H9 (cell line): ENCODE measurements at regions not wholly inside any gene's neighbourhood (a gene's known extent, or its start where the extent isn't known, plus 50 kb on each side); places are given as distances from the start of the nearest gene placed in this dataset.

Experiments used
- DNase-seq: peaks from one replicate; pipeline ENCODE4 v3.0.0-alpha.2; 2017
- H2AFZ ChIP-seq: one replicate; pipeline ENCODE4 v1.6.1; 2013; ENCODE audit warnings: mild to moderate bottlenecking, low read length, control low read depth, moderate library complexity
- H2AK5ac ChIP-seq: 2 replicates; pipeline ENCODE4 v1.6.1; 2013; ENCODE audit warnings: low read length, control low read depth, mixed read lengths; ENCODE audit not compliant: insufficient read length
- H2BK120ac ChIP-seq: one replicate; pipeline ENCODE4 v1.6.1; 2013; ENCODE audit warnings: low read depth, mild to moderate bottlenecking, low read length, control low read depth, inconsistent platforms; ENCODE audit not compliant: poor library complexity, severe bottlenecking
- H2BK12ac ChIP-seq: 2 replicates; pipeline ENCODE4 v1.6.1; 2013; ENCODE audit warnings: low read length, control low read depth, mixed read lengths, low read depth; ENCODE audit not compliant: insufficient read length
- H2BK15ac ChIP-seq: 2 replicates; pipeline ENCODE4 v1.6.1; 2013; ENCODE audit warnings: low read depth, low read length, control low read depth
- H2BK20ac ChIP-seq: one replicate; pipeline ENCODE4 v1.6.1; 2013; ENCODE audit warnings: low read depth, mild to moderate bottlenecking, low read length, control low read depth, inconsistent platforms; ENCODE audit not compliant: poor library complexity, severe bottlenecking
- H2BK5ac ChIP-seq: 2 replicates; pipeline ENCODE4 v1.6.1; 2013; ENCODE audit warnings: low read length, control low read depth, mixed read lengths; ENCODE audit not compliant: insufficient read length
- H3K14ac ChIP-seq: 2 replicates; pipeline ENCODE4 v1.6.1; 2013; ENCODE audit warnings: low read length, control low read depth; ENCODE audit not compliant: insufficient read depth
- H3K18ac ChIP-seq: 2 replicates; pipeline ENCODE4 v1.6.1; 2013; ENCODE audit warnings: low read depth, mild to moderate bottlenecking, mixed read lengths, low read length, control low read depth; ENCODE audit not compliant: insufficient read length
- H3K23ac ChIP-seq: 2 replicates; pipeline ENCODE4 v1.6.1; 2013; ENCODE audit warnings: low read length, control low read depth, mixed read lengths, low read depth; ENCODE audit not compliant: insufficient read length
- H3K23me2 ChIP-seq: 2 replicates; pipeline ENCODE4 v1.6.1; 2013; ENCODE audit warnings: low read depth, mild to moderate bottlenecking, mixed read lengths, low read length, control low read depth; ENCODE audit not compliant: insufficient read length, poor library complexity, severe bottlenecking
- H3K27ac ChIP-seq: 2 replicates; pipeline ENCODE4 v1.5.1; 2013; ENCODE audit warnings: low read length, control low read depth, mixed read lengths, low read depth; ENCODE audit not compliant: insufficient read length
- H3K27me3 ChIP-seq: 2 replicates; pipeline ENCODE4 v1.6.1; 2013; ENCODE audit warnings: low read length, control low read depth, inconsistent platforms; ENCODE audit not compliant: insufficient read depth
- H3K4ac ChIP-seq: 2 replicates; pipeline ENCODE4 v1.6.1; 2013; ENCODE audit warnings: low read depth, mild to moderate bottlenecking, control low read depth, inconsistent platforms, low read length, moderate library complexity
- H3K4me1 ChIP-seq: 2 replicates; pipeline ENCODE4 v1.6.1; 2013; ENCODE audit warnings: low read length, control low read depth, inconsistent platforms; ENCODE audit not compliant: insufficient read depth
- H3K4me2 ChIP-seq: 2 replicates; pipeline ENCODE4 v1.6.1; 2013; ENCODE audit warnings: low read length, control low read depth, mixed read lengths; ENCODE audit not compliant: insufficient read length, insufficient read depth
- H3K56ac ChIP-seq: 2 replicates; pipeline ENCODE4 v1.6.1; 2013; ENCODE audit warnings: low read depth, mild to moderate bottlenecking, mixed read lengths, low read length, control low read depth; ENCODE audit not compliant: insufficient read length
- H3K79me1 ChIP-seq: 2 replicates; pipeline ENCODE4 v1.6.1; 2013; ENCODE audit warnings: low read depth, mild to moderate bottlenecking, moderate library complexity, low read length, control low read depth, inconsistent platforms; ENCODE audit not compliant: insufficient read depth, poor library complexity, severe bottlenecking
- H3K79me2 ChIP-seq: 2 replicates; pipeline ENCODE4 v1.6.1; 2013; ENCODE audit warnings: low read length, control low read depth, inconsistent platforms; ENCODE audit not compliant: insufficient read depth
- H3K9ac ChIP-seq: 2 replicates; pipeline ENCODE4 v1.6.1; 2013; ENCODE audit warnings: low read length, control low read depth, mixed read lengths; ENCODE audit not compliant: insufficient read length; ENCODE audit errors: extremely low read depth
- H3K9me3 ChIP-seq: one replicate; pipeline ENCODE4 v1.6.1; 2013; ENCODE audit warnings: low read depth, low read length, inconsistent platforms; ENCODE audit not compliant: control insufficient read depth
- H3T11ph ChIP-seq: one replicate; pipeline ENCODE4 v1.6.1; 2013; ENCODE audit warnings: mild to moderate bottlenecking, low read length, control low read depth, inconsistent platforms
- H4K20me1 ChIP-seq: one replicate; pipeline ENCODE4 v1.6.1; 2013; ENCODE audit not compliant: control insufficient read depth, insufficient read length, insufficient read depth
- H4K5ac ChIP-seq: 2 replicates; pipeline ENCODE4 v1.6.1; 2013; ENCODE audit warnings: low read depth, mild to moderate bottlenecking, mixed read lengths, low read length, control low read depth; ENCODE audit not compliant: insufficient read length
- H4K8ac ChIP-seq: replicated peaks from 2 replicates; pipeline ENCODE4 v1.6.1; 2013; ENCODE audit warnings: low read length, control low read depth, mixed read lengths, low read depth; ENCODE audit not compliant: insufficient read length
- H4K91ac ChIP-seq: 2 replicates; pipeline ENCODE4 v1.6.1; 2013; ENCODE audit warnings: low read depth, mild to moderate bottlenecking, moderate library complexity, mixed read lengths, low read length, control low read depth; ENCODE audit not compliant: insufficient read length
- H3K27ac Mint-ChIP-seq, 3 experiments: 2 replicates in 2 of 3; 3 replicates in 1 of 3; pipeline ENCODE4 v1.8.0; 2020 to 2021; ENCODE audit warnings: mixed read lengths in 3 of 3, mild to moderate bottlenecking in 1 of 3, moderate library complexity in 1 of 3
- H3K27me3 Mint-ChIP-seq: 2 replicates; pipeline ENCODE4 v1.8.0; 2021; ENCODE audit warnings: low read depth, mild to moderate bottlenecking, moderate library complexity, mixed read lengths
- H3K36me3 Mint-ChIP-seq, 3 experiments: 2 replicates in 2 of 3; 3 replicates in 1 of 3; pipeline ENCODE4 v1.8.0; 2020 to 2021; ENCODE audit warnings: low read depth in 3 of 3, mixed read lengths in 3 of 3; ENCODE audit not compliant: insufficient read depth in 1 of 3
- H3K4me1 Mint-ChIP-seq, 2 experiments: 2 replicates each; pipeline ENCODE4 v1.8.0; 2020; ENCODE audit warnings: mixed read lengths in 2 of 2
- H3K4me3 Mint-ChIP-seq, 2 experiments: 2 replicates in 1 of 2; 3 replicates in 1 of 2; pipeline ENCODE4 v1.8.0; 2020 to 2021; ENCODE audit warnings: mild to moderate bottlenecking in 2 of 2, mixed read lengths in 2 of 2, moderate library complexity in 1 of 2
- H3K9me3 Mint-ChIP-seq, 2 experiments: 2 replicates in 1 of 2; 3 replicates in 1 of 2; pipeline ENCODE4 v1.8.0; 2020; ENCODE audit warnings: mild to moderate bottlenecking in 2 of 2, mixed read lengths in 2 of 2, moderate library complexity in 1 of 2
- CTCF ChIP-seq: fragments of 200-600 bp; sonication (generic); conservative IDR thresholded peaks from 3 replicates; pipeline ENCODE4 v1.8.0; 2021; ENCODE audit warnings: antibody characterized with exemption, mild to moderate bottlenecking
- WGBS: extraction: QIAGEN DNeasy Blood & Tissue Kit; methylation state at CpG from one replicate; pipeline ENCODE4 v1.1.7; 2013; ENCODE audit warnings: missing lambda C conversion rate, low lambda C conversion rate, mixed read lengths; ENCODE audit not compliant: insufficient read length; ENCODE audit errors: extremely low coverage; 5-methylcytosine and 5-hydroxymethylcytosine counted together

- no peaks in the 10 kb centered on the region for H3K9me3 ChIP-seq
- no peaks in the 10 kb centered on the region for H3K23me2 ChIP-seq
- no peak overlapping the region for H2BK5ac ChIP-seq
- no peak overlapping the region for H4K8ac ChIP-seq
- H3K4me2 ChIP-seq: no peak overlapping the region
- Mint-ChIP-seq H3K9me3 (no peaks in the 10 kb centered on the region; a peak in 1 of 5 replicates), H3K36me3 (no peaks in the 10 kb centered on the region), H3K4me3 (no peak overlapping the region), H3K27me3 (no peaks in the 10 kb centered on the region), H3K27ac (no peak overlapping the region), H3K4me1 (peaks cover 3 to 4% of the 10 kb centered on the region in 2 experiments)
- no peak overlapping the region for H2BK20ac ChIP-seq
- H3K27me3 ChIP-seq: no peaks in the 10 kb centered on the region
- H3K23ac ChIP-seq: no peak overlapping the region
- H3K79me2 ChIP-seq: no peaks in the 10 kb centered on the region
- no peak overlapping the region for H2BK12ac ChIP-seq
- H4K20me1 ChIP-seq: no peaks in the 10 kb centered on the region
- whole genome bisulfite sequencing: no CpG with 5 or more reads among the region's 1 CpG
- no peak overlapping the region for H2BK120ac ChIP-seq
- H4K91ac ChIP-seq: no peak overlapping the region
- no peak overlapping the region for H3K27ac ChIP-seq
- no peak overlapping the region for H3K14ac ChIP-seq
- H3K56ac ChIP-seq: no peak overlapping the region
- H3K4ac ChIP-seq: no peak overlapping the region
- H3T11ph ChIP-seq: no peak overlapping the region
- H2BK15ac ChIP-seq: no peak overlapping the region
- no peak overlapping the region for H3K9ac ChIP-seq
- no peak overlapping the region for H4K5ac ChIP-seq
- TF ChIP-seq CTCF: peak; percentile 22; the same call in 2 of the 3 replicates
- DNase-seq: no peak
- H3K4me1 ChIP-seq: no peaks in the 10 kb centered on the region
- H3K79me1 ChIP-seq: no peaks in the 10 kb centered on the region
- H2AK5ac ChIP-seq: no peak overlapping the region
- no peak overlapping the region for H3K18ac ChIP-seq
- H2AFZ ChIP-seq: no peak overlapping the region
Measured at GRCh38 chr1:68808351-68808750, 311.5 kb upstream of the DEPDC1 start.
